Tibial nerve (tissue), 4 donors: ENCODE measurements at regions not wholly inside any gene's neighbourhood (a gene's known extent, or its start where the extent isn't known, plus 50 kb on each side); places are given as distances from the start of the nearest gene placed in this dataset.

ENCODE experiments used
- DNase-seq, 2 donors: peaks; one replicate each; pipeline ENCODE4 v3.0.0-alpha.2; 2019; ENCODE audit warnings: low spot score in 2 of 2
- H3K27ac ChIP-seq, 4 donors: fragments of 200-600 bp; sonication (generic) in 3 of 4; one replicate each; pipeline ENCODE4 v1.5.1; 2017 to 2019; ENCODE audit warnings: mild to moderate bottlenecking in 1 of 4
- H3K27me3 ChIP-seq, 2 donors: fragments of 200-600 bp; sonication (generic) in 1 of 2; one replicate each; pipeline versions ENCODE4 v1.5.1 to v1.6.0; 2017 to 2019
- H3K36me3 ChIP-seq, 3 donors: fragments of 200-600 bp; sonication (generic); one replicate each; pipeline ENCODE4 v1.5.1; 2018 to 2019
- H3K4me1 ChIP-seq, 4 donors: fragments of 200-600 bp; sonication (generic) in 3 of 4; one replicate each; pipeline ENCODE4 v1.5.1; 2017 to 2019
- H3K4me3 ChIP-seq, 4 donors: fragments of 200-600 bp; sonication (generic) in 3 of 4; one replicate each; pipeline ENCODE4 v1.5.1; 2017 to 2019; ENCODE audit warnings: mild to moderate bottlenecking in 1 of 4, moderate library complexity in 1 of 4
- H3K9me3 ChIP-seq, 4 donors: fragments of 200-600 bp; sonication (generic) in 3 of 4; one replicate each; pipeline ENCODE4 v1.5.1; 2017 to 2019
- EP300 ChIP-seq, 2 donors: sonication (generic); formaldehyde crosslinking; IDR thresholded peaks; one replicate each; pipeline ENCODE4 v1.6.1; 2017; ENCODE audit warnings: antibody characterized with exemption in 2 of 2, mild to moderate bottlenecking in 1 of 2
- POLR2A ChIP-seq, 2 donors: fragments of 450-650 bp; IDR thresholded peaks; one replicate each; pipeline ENCODE4 v1.6.1; 2017; ENCODE audit warnings: antibody characterized with exemption in 2 of 2, mild to moderate bottlenecking in 2 of 2, moderate library complexity in 2 of 2
- WGBS, 2 donors: methylation state at CpG; one replicate each; pipeline ENCODE4 v1.1.5; 2018; 5-methylcytosine and 5-hydroxymethylcytosine counted together
- TF ChIP-seq, protein P1 (sequence below), 5 experiments: fragments of 200-600 bp in 3 of 5; fragments of 450-650 bp in 2 of 5; sonication (generic) in 3 of 5; IDR thresholded peaks; one replicate each; pipeline ENCODE4 v1.5.1; 2016 to 2019; ENCODE audit warnings: antibody characterized with exemption in 5 of 5, mild to moderate bottlenecking in 3 of 5, moderate library complexity in 2 of 5

DNA sequence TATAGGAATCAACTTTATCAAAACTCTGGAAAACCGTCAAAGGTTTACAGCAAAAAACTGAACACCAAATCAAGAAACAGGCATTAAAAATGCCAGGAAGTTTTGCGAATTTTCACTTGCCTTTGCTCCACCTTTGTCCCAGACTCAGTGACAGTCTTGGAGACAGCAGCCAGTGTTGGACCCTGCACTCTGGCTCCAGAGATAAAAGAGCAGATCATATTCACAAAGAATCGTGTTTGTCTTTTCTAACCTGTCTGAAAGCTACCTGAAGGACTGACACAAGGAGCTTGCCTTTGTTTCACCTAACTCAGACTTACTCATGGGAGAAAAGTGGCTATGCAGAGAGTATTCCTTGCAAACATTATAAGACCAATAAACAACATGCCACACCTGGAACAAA lies 74.0 kb upstream of the TCF12 start:
- no peak overlapping the region for H3K4me3 ChIP-seq
- no peaks in the 10 kb centered on the region for H3K4me1 ChIP-seq
- no peaks in the 10 kb centered on the region for H3K9me3 ChIP-seq
- peaks cover 0 to 20% (median 0%) of the 10 kb centered on the region in 3 donors for H3K36me3 ChIP-seq
- no peak for TF ChIP-seq POLR2A (IDR thresholded peaks at IDR 0.05)
- H3K27ac ChIP-seq = no peak overlapping the region
- DNase-seq = no peak
- WGBS, 2 donors = 87 to 94% methylated on average over 3 of the region's 3 CpGs
- no peaks in the 10 kb centered on the region for H3K27me3 ChIP-seq

DNA sequence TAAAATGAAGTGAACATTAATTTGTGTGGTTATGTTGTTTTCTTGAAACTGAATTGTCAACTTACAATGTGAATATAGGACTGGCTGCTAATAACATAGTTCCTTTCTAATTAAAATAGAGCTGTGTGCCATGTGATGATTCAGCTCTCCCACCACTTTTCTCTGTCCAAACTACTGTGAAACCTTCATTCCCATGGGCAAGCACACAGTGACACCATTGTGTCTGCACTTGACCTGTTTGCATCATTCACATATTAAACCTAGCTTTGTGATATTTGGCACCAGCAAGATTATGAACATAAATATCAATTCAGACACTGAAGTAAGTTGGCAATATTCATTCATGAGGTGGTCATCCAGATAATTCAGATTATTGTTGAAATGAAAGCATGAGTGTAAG lies 78.8 kb upstream of the TCF12 start:
- Histone ChIP-seq H3K9me3 (no peaks in the 10 kb centered on the region), H3K4me3 (no peak overlapping the region), H3K36me3 (no peaks in the 10 kb centered on the region), H3K4me1 (no peaks in the 10 kb centered on the region), H3K27ac (no peak overlapping the region), H3K27me3 (no peaks in the 10 kb centered on the region)
- TF ChIP-seq POLR2A (IDR thresholded peaks at IDR 0.05) (no peak), EP300 (IDR thresholded peaks at IDR 0.05) (no peak)
- TF ChIP-seq, protein P1, sequence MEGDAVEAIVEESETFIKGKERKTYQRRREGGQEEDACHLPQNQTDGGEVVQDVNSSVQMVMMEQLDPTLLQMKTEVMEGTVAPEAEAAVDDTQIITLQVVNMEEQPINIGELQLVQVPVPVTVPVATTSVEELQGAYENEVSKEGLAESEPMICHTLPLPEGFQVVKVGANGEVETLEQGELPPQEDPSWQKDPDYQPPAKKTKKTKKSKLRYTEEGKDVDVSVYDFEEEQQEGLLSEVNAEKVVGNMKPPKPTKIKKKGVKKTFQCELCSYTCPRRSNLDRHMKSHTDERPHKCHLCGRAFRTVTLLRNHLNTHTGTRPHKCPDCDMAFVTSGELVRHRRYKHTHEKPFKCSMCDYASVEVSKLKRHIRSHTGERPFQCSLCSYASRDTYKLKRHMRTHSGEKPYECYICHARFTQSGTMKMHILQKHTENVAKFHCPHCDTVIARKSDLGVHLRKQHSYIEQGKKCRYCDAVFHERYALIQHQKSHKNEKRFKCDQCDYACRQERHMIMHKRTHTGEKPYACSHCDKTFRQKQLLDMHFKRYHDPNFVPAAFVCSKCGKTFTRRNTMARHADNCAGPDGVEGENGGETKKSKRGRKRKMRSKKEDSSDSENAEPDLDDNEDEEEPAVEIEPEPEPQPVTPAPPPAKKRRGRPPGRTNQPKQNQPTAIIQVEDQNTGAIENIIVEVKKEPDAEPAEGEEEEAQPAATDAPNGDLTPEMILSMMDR (IDR thresholded peaks at IDR 0.05) = no peak
- DNase-seq = no peak

DNA sequence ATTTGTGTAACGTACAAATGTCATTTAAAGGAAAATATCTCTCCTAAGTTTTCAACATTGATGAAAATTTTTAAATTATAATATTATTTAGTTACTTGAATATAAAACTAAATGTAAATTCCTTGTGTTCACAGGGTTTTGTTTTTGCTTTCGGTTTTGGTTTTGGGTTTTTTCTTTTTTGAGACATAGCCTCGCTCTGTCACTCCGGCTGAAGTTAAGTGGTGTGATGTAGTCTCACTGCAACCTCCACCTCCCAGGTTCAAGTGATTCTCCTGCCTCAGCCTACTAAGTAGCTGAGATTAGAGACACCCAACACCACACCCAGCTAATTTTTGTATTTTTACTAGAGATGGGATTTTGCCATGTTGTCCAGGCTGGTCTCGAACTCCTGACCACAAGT lies 79.3 kb upstream of the TCF12 start:
- H3K4me1 ChIP-seq = no peaks in the 10 kb centered on the region
- no peaks in the 10 kb centered on the region for H3K36me3 ChIP-seq
- H3K27me3 ChIP-seq = no peaks in the 10 kb centered on the region
- no peak overlapping the region for H3K27ac ChIP-seq
- 74 to 77% methylated on average over 5 of the region's 5 CpGs for WGBS, 2 donors
- DNase-seq = no peak
- H3K4me3 ChIP-seq = no peak overlapping the region
- no peaks in the 10 kb centered on the region for H3K9me3 ChIP-seq
- TF ChIP-seq EP300 (IDR thresholded peaks at IDR 0.05) (no peak), POLR2A (IDR thresholded peaks at IDR 0.05) (no peak)
- TF ChIP-seq, protein P1 (IDR thresholded peaks at IDR 0.05) = no peak

DNA sequence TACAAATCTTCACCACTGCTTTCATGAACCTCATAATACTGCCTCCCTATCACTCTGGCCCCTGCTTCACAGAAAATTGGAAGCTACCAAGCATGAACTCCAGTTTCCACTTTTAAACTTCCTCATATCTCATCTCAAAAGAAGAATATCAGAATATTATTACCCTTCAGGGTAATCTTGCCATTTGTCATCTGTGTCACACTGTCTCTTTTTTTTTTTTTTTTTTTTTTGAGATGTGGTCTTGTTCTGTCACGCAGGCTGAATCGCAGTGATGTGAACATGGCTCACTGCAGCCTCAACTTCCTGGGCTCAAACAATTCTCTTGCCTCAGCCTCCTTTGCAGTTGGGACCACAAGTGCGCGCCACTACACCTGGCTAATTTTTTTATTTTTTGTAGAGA lies 80.4 kb upstream of the TCF12 start:
- Histone ChIP-seq H3K27ac (no peak overlapping the region), H3K4me1 (no peaks in the 10 kb centered on the region), H3K36me3 (no peaks in the 10 kb centered on the region), H3K9me3 (no peaks in the 10 kb centered on the region), H3K4me3 (no peak overlapping the region), H3K27me3 (no peaks in the 10 kb centered on the region)
- 97 to 98% methylated on average over 4 of the region's 4 CpGs for WGBS, 2 donors
- no peak for DNase-seq
- TF ChIP-seq POLR2A (IDR thresholded peaks at IDR 0.05) (no peak), EP300 (IDR thresholded peaks at IDR 0.05) (no peak)
- TF ChIP-seq, protein P1 (IDR thresholded peaks at IDR 0.05) = no peak

DNA sequence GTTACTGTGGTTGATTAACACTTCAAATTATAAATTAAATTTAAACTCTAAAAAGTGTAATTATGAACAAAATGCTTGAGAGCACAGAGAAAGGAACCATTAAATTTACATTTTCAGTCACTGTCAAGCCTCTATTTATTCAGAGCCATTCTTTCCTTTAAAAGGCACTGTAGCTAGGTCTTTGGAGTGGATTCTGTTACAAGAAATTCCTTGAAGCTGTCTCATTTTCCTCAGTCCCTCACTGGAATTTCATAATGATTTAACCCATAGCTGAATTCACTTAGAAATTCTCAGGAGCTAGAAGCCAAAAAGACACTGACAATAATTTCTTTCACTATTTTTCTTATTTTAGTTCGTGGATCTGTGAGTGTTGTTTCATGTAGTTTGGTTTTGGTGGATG lies 81.2 kb upstream of the TCF12 start:
- no peak overlapping the region for H3K27ac ChIP-seq
- peaks cover 0 to 7% (median 0%) of the 10 kb centered on the region in 4 donors for H3K4me1 ChIP-seq
- 28 to 38% methylated on average over 1 of the region's 1 CpG for WGBS, 2 donors
- H3K4me3 ChIP-seq = no peak overlapping the region
- H3K9me3 ChIP-seq = no peaks in the 10 kb centered on the region
- TF ChIP-seq EP300 (IDR thresholded peaks at IDR 0.05) = no peak
- TF ChIP-seq, protein P1 (IDR thresholded peaks at IDR 0.05) = no peak
- TF ChIP-seq POLR2A (IDR thresholded peaks at IDR 0.05) = no peak
- DNase-seq = no peak
- H3K27me3 ChIP-seq = no peaks in the 10 kb centered on the region
- no peaks in the 10 kb centered on the region for H3K36me3 ChIP-seq

DNA sequence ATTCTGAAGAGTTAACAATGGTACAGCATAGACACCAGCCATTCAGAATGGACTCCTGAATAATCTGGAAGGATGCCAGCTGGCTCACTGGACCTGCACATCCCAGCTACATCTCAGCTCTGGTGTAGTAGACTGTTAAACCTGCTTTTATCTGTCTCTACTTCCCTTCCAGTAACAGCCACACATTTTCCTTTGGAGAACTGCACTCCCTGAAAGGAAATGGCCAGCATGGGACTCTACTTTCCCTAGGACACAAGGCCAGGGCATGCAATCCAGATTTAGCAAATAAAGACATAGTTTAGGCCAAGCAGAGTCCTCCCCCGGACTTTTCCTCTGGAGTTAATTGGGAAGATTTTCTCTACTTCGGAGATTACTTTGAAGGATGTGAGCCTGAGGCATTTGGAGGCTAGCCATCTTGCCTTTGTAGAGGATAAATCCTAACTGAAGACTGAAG lies 82.7 kb upstream of the TCF12 start:
- no peaks in the 10 kb centered on the region for H3K9me3 ChIP-seq
- DNase-seq = no peak
- peaks cover 0 to 13% (median 0%) of the 10 kb centered on the region in 4 donors for H3K4me1 ChIP-seq
- no peaks in the 10 kb centered on the region for H3K27me3 ChIP-seq
- TF ChIP-seq, protein P1 (IDR thresholded peaks at IDR 0.05) = no peak
- no peak for TF ChIP-seq EP300 (IDR thresholded peaks at IDR 0.05)
- no peak for TF ChIP-seq POLR2A (IDR thresholded peaks at IDR 0.05)
- no peak overlapping the region for H3K27ac ChIP-seq
- no peak overlapping the region for H3K4me3 ChIP-seq
- 50 to 55% methylated on average over 2 of the region's 2 CpGs for WGBS, 2 donors
- no peaks in the 10 kb centered on the region for H3K36me3 ChIP-seq
